ENCODE measurements at regions not wholly inside any gene's neighbourhood (a gene's known extent, or its start where the extent isn't known, plus 50 kb on each side); places are given as distances from the start of the nearest gene placed in this dataset.

- Histone ChIP-seq H3K36me3 (ENCODE audit: control insufficient read depth, low read depth, low read length) (no peaks in the 10 kb centered on the region), H3K27me3 (ENCODE audit: control insufficient read depth, insufficient read depth, low read length) (no peaks in the 10 kb centered on the region), H3K9me3 (ENCODE audit: control insufficient read depth, low read depth, low read length) (no peaks in the 10 kb centered on the region), H3K4me1 (ENCODE audit: control insufficient read depth, low read depth, low read length) (peaks cover 14% of the 10 kb centered on the region), H3K27ac (ENCODE audit: low read length) (no peak overlapping the region), H3K9ac (ENCODE audit: low read length) (no peak overlapping the region), H3K4me3 (ENCODE audit: low read length) (no peak overlapping the region)
Observed at GRCh38 chr1:94654031-94654430, 112.5 kb upstream of the F3 start.

- no peak overlapping the region for H3K4me3 ChIP-seq (ENCODE audit: low read length)
- H3K4me1 ChIP-seq (ENCODE audit: control insufficient read depth, low read depth, low read length): peaks cover 14% of the 10 kb centered on the region
- H3K36me3 ChIP-seq (ENCODE audit: control insufficient read depth, low read depth, low read length): no peaks in the 10 kb centered on the region
- no peak overlapping the region for H3K27ac ChIP-seq (ENCODE audit: low read length)
- H3K9me3 ChIP-seq (ENCODE audit: control insufficient read depth, low read depth, low read length): no peaks in the 10 kb centered on the region
- H3K9ac ChIP-seq (ENCODE audit: low read length): no peak overlapping the region
- H3K27me3 ChIP-seq (ENCODE audit: control insufficient read depth, insufficient read depth, low read length): no peaks in the 10 kb centered on the region
Observed at GRCh38 chr1:94653454-94653853, 111.9 kb upstream of the F3 start.

- H3K36me3 ChIP-seq (ENCODE audit: control insufficient read depth, low read depth, low read length): no peaks in the 10 kb centered on the region
- no peaks in the 10 kb centered on the region for H3K9me3 ChIP-seq (ENCODE audit: control insufficient read depth, low read depth, low read length)
- H3K9ac ChIP-seq (ENCODE audit: low read length): no peak overlapping the region
- no peaks in the 10 kb centered on the region for H3K27me3 ChIP-seq (ENCODE audit: control insufficient read depth, insufficient read depth, low read length)
- H3K27ac ChIP-seq (ENCODE audit: low read length): no peak overlapping the region
- no peak overlapping the region for H3K4me3 ChIP-seq (ENCODE audit: low read length)
- H3K4me1 ChIP-seq (ENCODE audit: control insufficient read depth, low read depth, low read length): no peaks in the 10 kb centered on the region
Observed at GRCh38 chr1:94651076-94651475, 109.5 kb upstream of the F3 start.

GRCh38 chr1:94650301-94650700 lies 108.7 kb upstream of the F3 start:
- H3K4me3 ChIP-seq (ENCODE audit: low read length): no peak overlapping the region
- H3K9me3 ChIP-seq (ENCODE audit: control insufficient read depth, low read depth, low read length): no peaks in the 10 kb centered on the region
- H3K36me3 ChIP-seq (ENCODE audit: control insufficient read depth, low read depth, low read length): no peaks in the 10 kb centered on the region
- H3K27ac ChIP-seq (ENCODE audit: low read length): no peak overlapping the region
- H3K9ac ChIP-seq (ENCODE audit: low read length): no peak overlapping the region
- no peaks in the 10 kb centered on the region for H3K4me1 ChIP-seq (ENCODE audit: control insufficient read depth, low read depth, low read length)
- no peaks in the 10 kb centered on the region for H3K27me3 ChIP-seq (ENCODE audit: control insufficient read depth, insufficient read depth, low read length)

GRCh38 chr1:94648225-94649007 lies 106.9 kb upstream of the F3 start:
- Histone ChIP-seq H3K27ac (ENCODE audit: low read length) (no peak overlapping the region), H3K4me3 (ENCODE audit: low read length) (no peak overlapping the region), H3K9me3 (ENCODE audit: control insufficient read depth, low read depth, low read length) (no peaks in the 10 kb centered on the region), H3K36me3 (ENCODE audit: control insufficient read depth, low read depth, low read length) (no peaks in the 10 kb centered on the region), H3K4me1 (ENCODE audit: control insufficient read depth, low read depth, low read length) (peaks cover 4% of the 10 kb centered on the region), H3K9ac (ENCODE audit: low read length) (no peak overlapping the region), H3K27me3 (ENCODE audit: control insufficient read depth, insufficient read depth, low read length) (no peaks in the 10 kb centered on the region)

- Histone ChIP-seq H3K4me1 (ENCODE audit: control insufficient read depth, low read depth, low read length) (peaks cover 6% of the 10 kb centered on the region), H3K9me3 (ENCODE audit: control insufficient read depth, low read depth, low read length) (no peaks in the 10 kb centered on the region), H3K27me3 (ENCODE audit: control insufficient read depth, insufficient read depth, low read length) (no peaks in the 10 kb centered on the region), H3K27ac (ENCODE audit: low read length) (no peak overlapping the region), H3K9ac (ENCODE audit: low read length) (no peak overlapping the region), H3K4me3 (ENCODE audit: low read length) (no peak overlapping the region), H3K36me3 (ENCODE audit: control insufficient read depth, low read depth, low read length) (no peaks in the 10 kb centered on the region)
Observed at GRCh38 chr1:94646786-94647555, 105.4 kb upstream of the F3 start.

GRCh38 chr1:94646141-94646643 lies 104.6 kb upstream of the F3 start:
- H3K9me3 ChIP-seq (ENCODE audit: control insufficient read depth, low read depth, low read length): no peaks in the 10 kb centered on the region
- no peaks in the 10 kb centered on the region for H3K36me3 ChIP-seq (ENCODE audit: control insufficient read depth, low read depth, low read length)
- no peaks in the 10 kb centered on the region for H3K27me3 ChIP-seq (ENCODE audit: control insufficient read depth, insufficient read depth, low read length)
- H3K9ac ChIP-seq (ENCODE audit: low read length): no peak overlapping the region
- no peak overlapping the region for H3K4me3 ChIP-seq (ENCODE audit: low read length)
- no peak overlapping the region for H3K27ac ChIP-seq (ENCODE audit: low read length)
- peaks cover 6% of the 10 kb centered on the region for H3K4me1 ChIP-seq (ENCODE audit: control insufficient read depth, low read depth, low read length)

- no peak overlapping the region for H3K27ac ChIP-seq (ENCODE audit: low read length)
- peaks cover 6% of the 10 kb centered on the region for H3K4me1 ChIP-seq (ENCODE audit: control insufficient read depth, low read depth, low read length)
- H3K4me3 ChIP-seq (ENCODE audit: low read length): no peak overlapping the region
Observed at GRCh38 chr1:94644352-94644751, 102.8 kb upstream of the F3 start.

GRCh38 chr1:94643819-94644218 lies 102.3 kb upstream of the F3 start:
- H3K36me3 ChIP-seq (ENCODE audit: control insufficient read depth, low read depth, low read length): no peaks in the 10 kb centered on the region
- no peaks in the 10 kb centered on the region for H3K9me3 ChIP-seq (ENCODE audit: control insufficient read depth, low read depth, low read length)
- peaks cover 6% of the 10 kb centered on the region for H3K4me1 ChIP-seq (ENCODE audit: control insufficient read depth, low read depth, low read length)
- H3K4me3 ChIP-seq (ENCODE audit: low read length): no peak overlapping the region
- H3K9ac ChIP-seq (ENCODE audit: low read length): no peak overlapping the region
- no peak overlapping the region for H3K27ac ChIP-seq (ENCODE audit: low read length)
- no peaks in the 10 kb centered on the region for H3K27me3 ChIP-seq (ENCODE audit: control insufficient read depth, insufficient read depth, low read length)

More at GRCh38 chr1:94644352-94644751, 102.8 kb upstream of the F3 start:
- Histone ChIP-seq H3K36me3 (ENCODE audit: control insufficient read depth, low read depth, low read length) (no peaks in the 10 kb centered on the region), H3K9ac (ENCODE audit: low read length) (no peak overlapping the region), H3K9me3 (ENCODE audit: control insufficient read depth, low read depth, low read length) (no peaks in the 10 kb centered on the region), H3K27me3 (ENCODE audit: control insufficient read depth, insufficient read depth, low read length) (no peaks in the 10 kb centered on the region)

- Histone ChIP-seq H3K4me3 (ENCODE audit: low read length) (no peak overlapping the region), H3K27ac (ENCODE audit: low read length) (no peak overlapping the region), H3K4me1 (ENCODE audit: control insufficient read depth, low read depth, low read length) (peaks cover 6% of the 10 kb centered on the region), H3K27me3 (ENCODE audit: control insufficient read depth, insufficient read depth, low read length) (no peaks in the 10 kb centered on the region), H3K9ac (ENCODE audit: low read length) (no peak overlapping the region), H3K9me3 (ENCODE audit: control insufficient read depth, low read depth, low read length) (no peaks in the 10 kb centered on the region), H3K36me3 (ENCODE audit: control insufficient read depth, low read depth, low read length) (no peaks in the 10 kb centered on the region)
Observed at GRCh38 chr1:94642617-94643321, 101.2 kb upstream of the F3 start.

GRCh38 chr1:94641990-94642389 lies 100.4 kb upstream of the F3 start:
- no peak overlapping the region for H3K27ac ChIP-seq (ENCODE audit: low read length)

More at GRCh38 chr1:94641990-94642389, 100.4 kb upstream of the F3 start:
- H3K9me3 ChIP-seq (ENCODE audit: control insufficient read depth, low read depth, low read length): no peaks in the 10 kb centered on the region
- peaks cover 9% of the 10 kb centered on the region for H3K4me1 ChIP-seq (ENCODE audit: control insufficient read depth, low read depth, low read length)
- H3K9ac ChIP-seq (ENCODE audit: low read length): no peak overlapping the region
- H3K4me3 ChIP-seq (ENCODE audit: low read length): no peak overlapping the region
- no peaks in the 10 kb centered on the region for H3K27me3 ChIP-seq (ENCODE audit: control insufficient read depth, insufficient read depth, low read length)
- no peaks in the 10 kb centered on the region for H3K36me3 ChIP-seq (ENCODE audit: control insufficient read depth, low read depth, low read length)
